Stimulated activated CD4-positive, alpha-beta T cell treated with anti-CD3 and anti-CD28 coated beads, Interleukin-1b, Interleukin-23, amount 100 ng/mL, for 1 hour (primary cell): ENCODE measurements at regions not wholly inside any gene's neighbourhood (a gene's known extent, or its start where the extent isn't known, plus 50 kb on each side); places are given as distances from the start of the nearest gene placed in this dataset.
"Not testable (repeated sequence)": the region's sequence is repeated elsewhere in the genome, so short reads cannot be mapped to it uniquely, and the experiment has no call there.

Source experiments
- DNase-seq, 2 donors: peaks; one replicate each; pipeline ENCODE4 v3.0.0-alpha.2; 2020; ENCODE audit warnings: low read depth in 2 of 2

DNA sequence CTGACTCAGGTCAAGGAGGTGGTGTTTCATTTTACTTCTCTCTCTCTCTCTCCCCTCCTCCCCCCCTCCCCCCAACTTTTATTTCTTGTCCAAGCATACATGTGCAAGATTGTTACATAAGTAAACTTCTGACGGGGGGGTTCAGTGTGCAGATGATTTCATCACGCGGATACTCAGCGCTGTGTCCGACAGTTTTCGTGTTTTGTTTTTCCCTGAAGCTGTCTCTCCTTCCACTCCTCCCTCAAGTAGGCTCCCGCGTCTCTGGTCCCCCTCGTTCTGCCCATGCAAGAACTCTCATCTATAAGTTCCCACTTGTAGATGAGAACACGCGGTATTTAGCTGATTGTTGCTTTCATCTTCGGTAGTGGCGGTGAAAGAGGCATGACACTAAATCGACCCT is 111.0 kb upstream of the ANKRD30BL start:
- no peak for DNase-seq

GRCh38 chr2:132273585-132273984 is 111.8 kb upstream of the ANKRD30BL start:
- DNase-seq, result not testable (repeated sequence)

DNA sequence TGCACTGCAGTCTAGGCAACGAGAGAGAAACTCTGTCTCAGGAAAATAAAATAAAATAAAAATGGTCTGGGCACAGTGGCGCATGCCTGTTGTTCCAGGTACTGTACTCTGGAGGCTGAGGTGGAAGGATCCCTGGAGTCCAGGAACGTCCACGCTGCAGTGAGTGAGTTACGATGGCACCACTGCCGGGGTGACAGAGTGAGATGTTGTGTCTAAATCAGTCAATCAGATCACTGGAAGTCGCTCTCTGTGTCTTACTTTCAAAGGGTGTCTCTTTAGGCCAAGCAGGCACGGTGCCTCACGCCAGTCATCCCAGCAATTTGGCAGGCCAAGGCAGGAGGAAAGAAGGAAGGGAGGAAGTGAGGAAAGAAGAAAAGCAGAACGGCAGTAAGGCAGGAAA is 112.2 kb upstream of the ANKRD30BL start:
- DNase-seq, result no peak

GRCh38 chr2:132275396-132275795 is 113.6 kb upstream of the ANKRD30BL start:
- no peak for DNase-seq

DNA sequence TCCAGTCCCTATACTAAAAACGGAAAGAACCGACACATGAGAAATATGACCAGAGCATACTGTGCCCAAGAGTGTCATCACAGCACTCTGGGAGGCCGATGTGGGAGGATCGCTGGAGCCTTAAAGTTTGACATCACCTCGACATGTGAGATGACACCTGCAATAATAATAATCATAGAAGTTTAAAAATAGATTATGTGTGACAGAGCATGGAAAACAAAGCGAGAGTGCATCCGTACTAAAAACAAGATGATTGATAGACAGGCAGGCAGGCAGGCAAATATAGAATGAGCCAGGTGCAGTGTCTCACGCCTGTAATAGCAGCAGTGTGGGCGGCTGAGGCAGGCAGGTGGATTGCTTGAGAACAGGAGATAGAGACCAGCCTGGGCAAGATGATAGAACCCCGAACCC is 114.8 kb upstream of the ANKRD30BL start:
- DNase-seq, result no peak

- DNase-seq, result no peak
Observed at GRCh38 chr2:132278267-132278666, 116.5 kb upstream of the ANKRD30BL start.

GRCh38 chr2:132279344-132279743 is 117.6 kb upstream of the ANKRD30BL start:
- DNase-seq, result no peak

GRCh38 chr2:132279930-132280615 is 118.3 kb upstream of the ANKRD30BL start:
- DNase-seq, result no peak

DNA sequence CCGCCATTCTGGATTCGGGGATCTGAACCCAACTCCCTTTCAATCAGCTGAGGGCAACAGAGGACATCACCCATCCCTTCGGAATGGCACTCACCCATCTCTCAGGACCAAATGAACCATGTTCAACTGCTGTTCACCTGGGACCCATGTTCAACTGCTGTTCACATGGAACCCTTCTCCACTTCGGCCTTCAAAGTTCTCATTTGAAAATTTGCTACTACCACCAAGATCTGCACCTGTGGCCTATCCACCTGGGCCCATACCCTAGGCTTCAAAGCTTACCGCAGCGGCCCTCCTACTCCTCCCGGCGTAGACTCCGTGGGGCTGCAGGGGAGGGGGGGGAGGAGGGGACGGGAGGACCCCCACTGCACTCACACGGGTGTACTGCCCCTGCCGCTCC is 119.2 kb upstream of the ANKRD30BL start:
- no peak for DNase-seq

DNA sequence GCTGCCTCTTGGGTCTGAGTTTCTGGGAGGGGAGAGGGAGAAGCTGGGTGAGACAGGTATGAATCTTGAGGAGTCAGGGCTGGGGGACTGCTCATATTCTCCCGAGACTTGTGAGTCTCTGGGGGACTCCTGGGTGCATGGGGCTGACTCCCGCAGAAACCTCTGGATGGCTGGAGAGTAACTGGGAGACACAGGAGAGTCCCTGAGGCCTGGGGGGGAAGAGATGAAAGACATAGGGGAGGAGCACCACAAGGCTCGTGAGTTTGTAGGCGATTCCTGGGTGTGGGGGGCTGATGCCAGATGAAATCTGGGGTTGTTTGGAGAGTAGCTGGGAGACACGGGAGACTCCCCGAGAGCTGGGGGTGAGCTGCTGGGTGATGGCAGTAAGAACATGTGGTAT is 120.4 kb upstream of the ANKRD30BL start:
- DNase-seq, result not testable (repeated sequence)

DNA sequence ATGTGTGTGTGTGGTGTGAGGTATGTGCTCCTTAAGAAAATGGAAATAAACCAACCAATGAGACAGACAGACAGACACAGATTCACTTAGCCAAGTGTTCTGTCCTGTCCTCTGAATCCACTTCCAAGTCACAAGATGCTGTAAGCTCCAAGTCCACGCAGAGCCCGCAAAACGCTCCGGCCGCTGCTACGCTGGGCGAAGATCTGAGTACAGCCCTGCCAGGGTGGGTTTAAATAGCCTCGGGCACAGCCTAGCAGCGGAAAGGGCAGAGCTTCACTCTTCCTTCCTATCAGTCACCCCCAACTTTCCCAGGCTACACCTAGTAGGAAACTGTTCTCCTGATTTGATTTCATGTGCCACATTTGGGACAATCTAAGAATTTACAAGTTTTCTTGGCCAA is 121.2 kb upstream of the ANKRD30BL start:
- no peak for DNase-seq

DNA sequence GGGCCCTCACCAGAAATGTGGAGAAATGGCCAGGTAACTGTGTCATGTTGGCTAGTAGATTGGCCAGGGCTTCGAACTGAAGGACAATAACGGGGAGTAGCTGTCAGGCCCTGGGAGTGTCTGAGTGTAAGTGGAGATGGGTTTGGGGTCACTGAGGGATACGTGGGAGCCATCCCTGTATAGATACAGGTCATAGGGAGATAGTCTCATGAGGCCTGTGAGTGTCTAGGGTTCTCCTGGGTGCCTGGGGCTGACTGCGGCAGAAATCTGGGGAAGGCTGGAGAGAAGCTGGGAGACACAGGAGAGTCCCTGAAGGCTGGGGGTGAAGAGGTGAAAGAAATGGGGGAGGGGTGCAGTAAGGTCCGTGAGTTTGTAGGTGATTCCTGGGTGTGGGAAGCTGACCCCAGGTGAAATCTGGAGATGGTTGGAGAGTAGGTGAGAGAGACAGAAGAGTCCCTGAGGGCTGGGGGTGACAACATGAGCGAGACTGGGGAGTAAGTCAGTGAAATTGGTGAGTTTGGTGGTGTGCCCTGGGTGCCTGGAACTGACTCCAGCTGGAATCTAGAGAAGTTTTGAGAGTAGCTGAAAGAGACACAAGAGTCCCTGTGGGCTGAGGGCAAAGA is 124.6 kb upstream of the ANKRD30BL start:
- not testable (repeated sequence) for DNase-seq

DNA sequence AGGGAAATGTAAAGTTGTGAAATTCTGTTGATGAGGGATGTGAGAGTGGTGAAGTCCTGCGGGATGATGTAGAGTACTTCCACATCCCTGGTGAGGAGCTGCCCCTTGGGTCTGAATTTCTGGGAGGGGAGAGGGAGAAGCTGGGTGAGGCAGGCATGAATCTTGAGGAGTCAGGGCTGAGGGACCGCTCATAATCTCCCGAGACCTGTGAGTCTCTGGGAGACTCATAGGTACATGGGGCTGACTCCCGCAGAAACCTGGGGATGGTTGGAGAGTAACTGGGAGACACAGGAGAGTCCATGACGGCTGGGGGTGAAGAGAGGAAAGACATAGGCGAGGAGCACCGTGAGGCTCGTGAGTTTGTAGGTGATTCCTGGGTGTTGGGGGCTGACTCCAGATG is 126.2 kb upstream of the ANKRD30BL start:
- not testable (repeated sequence) for DNase-seq

- DNase-seq, result not testable (repeated sequence)
Observed at GRCh38 chr2:132289138-132289537, 127.4 kb upstream of the ANKRD30BL start.

GRCh38 chr2:132289812-132290211 is 126.8 kb upstream of the GPR39 start:
- not testable (repeated sequence) for DNase-seq

- not testable (repeated sequence) for DNase-seq
Observed at GRCh38 chr2:132300592-132301378, 115.8 kb upstream of the GPR39 start.

- DNase-seq, result not testable (repeated sequence)
Observed at GRCh38 chr2:132304661-132305380, 111.8 kb upstream of the GPR39 start.

- DNase-seq, result not testable (repeated sequence)
Observed at GRCh38 chr2:132307613-132308198, 108.9 kb upstream of the GPR39 start.

GRCh38 chr2:132309203-132309602 is 107.4 kb upstream of the GPR39 start:
- DNase-seq, result not testable (repeated sequence)

- not testable (repeated sequence) for DNase-seq
Observed at GRCh38 chr2:132315546-132315945, 101.1 kb upstream of the GPR39 start.

DNA sequence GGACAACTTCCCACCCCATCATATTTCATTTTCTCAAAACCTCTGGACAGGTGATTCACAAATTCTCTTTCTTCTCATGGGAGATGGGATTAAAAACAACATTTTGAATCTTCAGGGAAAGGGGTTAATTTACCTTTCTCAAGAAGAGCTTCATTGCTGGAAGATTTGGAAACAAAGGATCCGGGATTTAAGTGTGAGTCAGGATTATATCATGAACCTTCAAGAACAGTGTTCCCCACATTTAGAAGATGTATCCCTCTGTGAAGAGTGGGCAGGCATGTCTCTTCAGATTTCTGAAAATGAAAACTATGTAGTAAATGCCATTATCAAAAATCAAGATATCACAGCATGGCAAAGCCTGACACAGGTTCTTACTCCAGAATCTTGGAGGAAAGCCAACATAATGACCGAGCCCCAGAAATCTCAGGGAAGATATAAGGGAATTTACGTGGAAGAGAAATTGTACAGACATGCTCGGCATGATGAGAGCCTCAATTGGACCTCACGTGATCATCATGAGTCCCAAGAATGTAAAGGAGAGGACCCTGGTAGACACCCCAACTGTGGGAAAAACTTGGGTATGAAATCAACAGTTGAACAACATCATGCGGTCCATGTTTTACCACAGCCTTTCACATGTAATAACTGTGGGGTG is 99.5 kb upstream of the GPR39 start:
- DNase-seq, result not testable (repeated sequence)
